ENCODE measurements at regions not wholly inside any gene's neighbourhood (a gene's known extent, or its start where the extent isn't known, plus 50 kb on each side); places are given as distances from the start of the nearest gene placed in this dataset.

DNA sequence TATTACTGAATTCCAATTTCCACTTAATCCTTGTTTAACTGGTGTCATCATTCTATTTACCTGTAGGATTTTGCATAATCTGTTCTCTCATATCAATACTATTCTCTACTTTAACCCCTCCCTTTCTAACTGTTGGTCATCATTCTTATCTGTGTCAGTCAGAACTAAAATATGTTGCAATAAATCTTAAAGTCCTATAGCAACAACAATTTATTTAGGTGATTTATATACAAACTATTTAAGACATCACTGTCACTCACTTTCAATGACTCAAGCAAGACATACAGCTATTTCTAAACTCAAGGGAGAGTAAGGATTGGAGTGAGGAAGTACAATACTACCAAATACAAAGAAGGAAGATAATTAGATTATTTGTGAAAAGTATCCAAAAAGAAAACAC, 740.4 kb downstream of the DSC3 start:
- H3K36me3 Mint-ChIP-seq, result no peaks in the 10 kb centered on the region
- no peaks in the 10 kb centered on the region for H3K4me1 ChIP-seq (ENCODE audit: insufficient read depth, low read length)
- no peak overlapping the region for H3K4me3 Mint-ChIP-seq
- no peak overlapping the region for H3K27ac ChIP-seq (ENCODE audit: low read depth, low read length)
- peaks cover 0 to 15% (median 7%) of the 10 kb centered on the region in 5 donors for H3K9me3 Mint-ChIP-seq
- H3K9me3 ChIP-seq (ENCODE audit: low read length), result no peaks in the 10 kb centered on the region
- no peaks in the 10 kb centered on the region for H3K36me3 ChIP-seq (ENCODE audit: insufficient read depth, low read length)
- POLR2A ChIA-PET, result no interaction called here
- H3K27me3 Mint-ChIP-seq, result no peaks in the 10 kb centered on the region
- H3K4me1 Mint-ChIP-seq, result no peaks in the 10 kb centered on the region
- no peak for DNase-seq
- no peaks in the 10 kb centered on the region for H3K27me3 ChIP-seq (ENCODE audit: insufficient read depth, low read length, poor library complexity, severe bottlenecking)
- H3K27ac Mint-ChIP-seq, result no peak overlapping the region
- CTCF ChIA-PET, result no interaction called here
- no peak overlapping the region for H3K4me3 ChIP-seq (ENCODE audit: low read length)

DNA sequence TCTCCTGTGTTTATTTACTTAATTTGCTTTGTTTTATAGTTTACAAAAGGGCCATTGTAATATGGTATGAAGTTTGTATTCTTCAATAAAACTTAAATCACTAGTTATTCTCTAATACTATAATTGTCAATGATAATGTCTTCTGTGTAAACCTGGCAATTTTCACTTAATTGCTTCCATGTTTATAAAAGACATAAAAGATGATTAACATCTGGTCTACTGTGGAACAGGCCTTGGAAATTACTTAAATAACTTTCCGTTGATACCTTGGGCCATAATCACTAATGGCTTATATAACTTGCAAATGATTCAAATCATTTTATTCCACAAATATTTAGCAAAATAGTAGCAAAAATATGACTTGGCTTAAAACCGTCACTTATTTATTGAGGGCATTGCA, 743.8 kb downstream of the DSC3 start:
- H3K4me3 Mint-ChIP-seq, result no peak overlapping the region
- H3K4me1 Mint-ChIP-seq, result no peaks in the 10 kb centered on the region
- H3K27ac Mint-ChIP-seq, result no peak overlapping the region
- peaks cover 2 to 19% (median 7%) of the 10 kb centered on the region in 5 donors for H3K9me3 Mint-ChIP-seq
- H3K4me1 ChIP-seq (ENCODE audit: insufficient read depth, low read length), result no peaks in the 10 kb centered on the region
- DNase-seq, result no peak
- no peaks in the 10 kb centered on the region for H3K36me3 ChIP-seq (ENCODE audit: insufficient read depth, low read length)
- H3K27me3 ChIP-seq (ENCODE audit: insufficient read depth, low read length, poor library complexity, severe bottlenecking), result no peaks in the 10 kb centered on the region
- H3K4me3 ChIP-seq (ENCODE audit: low read length), result no peak overlapping the region
- no peaks in the 10 kb centered on the region for H3K36me3 Mint-ChIP-seq
- no peaks in the 10 kb centered on the region for H3K9me3 ChIP-seq (ENCODE audit: low read length)
- POLR2A ChIA-PET, result no interaction called here
- no peak overlapping the region for H3K27ac ChIP-seq (ENCODE audit: low read depth, low read length)
- H3K27me3 Mint-ChIP-seq, result no peaks in the 10 kb centered on the region
- CTCF ChIA-PET, result no interaction called here

DNA sequence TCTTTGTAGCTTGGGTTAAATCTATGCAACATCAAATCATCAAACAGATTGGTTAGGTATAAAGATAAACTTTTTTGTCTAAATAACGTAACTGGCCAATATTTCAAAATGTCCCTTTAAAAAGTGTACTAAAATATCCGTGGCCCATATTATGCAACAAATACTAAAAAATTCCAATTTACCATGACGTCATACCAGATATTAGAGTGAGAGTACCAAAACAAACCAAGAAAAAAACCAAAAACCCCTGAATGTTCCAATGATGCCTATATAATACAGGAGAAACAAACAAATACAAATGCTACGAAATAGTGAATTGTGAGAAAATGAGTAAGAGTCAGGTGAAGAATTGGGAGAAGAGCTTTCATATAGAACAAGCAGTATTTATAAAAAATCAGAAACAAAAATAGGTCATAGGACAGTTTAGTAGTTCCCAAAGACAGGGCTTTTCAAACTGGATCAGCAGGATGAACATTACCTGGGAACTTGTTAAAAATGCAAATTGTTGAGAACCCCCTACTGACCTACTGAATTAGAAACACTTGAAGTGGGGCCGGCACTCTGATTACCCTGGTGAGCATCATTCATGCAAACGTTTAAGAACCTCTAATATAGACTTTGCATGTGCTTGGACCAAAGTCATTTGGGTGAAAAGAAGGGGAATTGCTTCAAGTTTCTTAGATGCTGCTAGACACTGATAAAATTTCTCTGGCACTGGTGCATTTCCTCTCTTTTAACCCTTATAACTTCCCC, 753.7 kb downstream of the DSC3 start:
- POLR2A ChIA-PET, result no interaction called here
- Histone ChIP-seq H3K4me3 (ENCODE audit: low read length) (no peak overlapping the region), H3K27me3 (ENCODE audit: insufficient read depth, low read length, poor library complexity, severe bottlenecking) (no peaks in the 10 kb centered on the region), H3K27ac (ENCODE audit: low read depth, low read length) (no peak overlapping the region), H3K9me3 (ENCODE audit: low read length) (no peaks in the 10 kb centered on the region), H3K4me1 (ENCODE audit: insufficient read depth, low read length) (no peaks in the 10 kb centered on the region), H3K36me3 (ENCODE audit: insufficient read depth, low read length) (no peaks in the 10 kb centered on the region)
- Mint-ChIP-seq H3K27me3 (no peaks in the 10 kb centered on the region), H3K4me3 (no peak overlapping the region), H3K36me3 (no peaks in the 10 kb centered on the region), H3K4me1 (no peaks in the 10 kb centered on the region), H3K9me3 (peaks cover 3 to 25% (median 7%) of the 10 kb centered on the region in 5 donors), H3K27ac (no peak overlapping the region)
- CTCF ChIA-PET, result interaction anchor here (0.6 kb wide), 1 partner anchor 74 kb away, joined by 3 read pairs; no protein-coding TSS in a partner anchor
- no peak for DNase-seq

- Mint-ChIP-seq H3K36me3 (no peaks in the 10 kb centered on the region), H3K27me3 (peaks cover 0 to 1% of the 10 kb centered on the region in 2 donors), H3K9me3 (peaks cover 0 to 26% (median 5%) of the 10 kb centered on the region in 5 donors), H3K4me1 (no peaks in the 10 kb centered on the region), H3K27ac (no peak overlapping the region), H3K4me3 (no peak overlapping the region)
- no peaks in the 10 kb centered on the region for H3K36me3 ChIP-seq (ENCODE audit: insufficient read depth, low read length)
- DNase-seq, result no peak
- no peak overlapping the region for H3K4me3 ChIP-seq (ENCODE audit: low read length)
- ChIA-PET POLR2A (no interaction called here), CTCF (no interaction called here)
- H3K27me3 ChIP-seq (ENCODE audit: insufficient read depth, low read length, poor library complexity, severe bottlenecking), result no peaks in the 10 kb centered on the region
- no peaks in the 10 kb centered on the region for H3K9me3 ChIP-seq (ENCODE audit: low read length)
- H3K4me1 ChIP-seq (ENCODE audit: insufficient read depth, low read length), result no peaks in the 10 kb centered on the region
- no peak overlapping the region for H3K27ac ChIP-seq (ENCODE audit: low read depth, low read length)
Measured at GRCh38 chr18:30280861-30281470, 761.6 kb downstream of the DSC3 start.

DNA sequence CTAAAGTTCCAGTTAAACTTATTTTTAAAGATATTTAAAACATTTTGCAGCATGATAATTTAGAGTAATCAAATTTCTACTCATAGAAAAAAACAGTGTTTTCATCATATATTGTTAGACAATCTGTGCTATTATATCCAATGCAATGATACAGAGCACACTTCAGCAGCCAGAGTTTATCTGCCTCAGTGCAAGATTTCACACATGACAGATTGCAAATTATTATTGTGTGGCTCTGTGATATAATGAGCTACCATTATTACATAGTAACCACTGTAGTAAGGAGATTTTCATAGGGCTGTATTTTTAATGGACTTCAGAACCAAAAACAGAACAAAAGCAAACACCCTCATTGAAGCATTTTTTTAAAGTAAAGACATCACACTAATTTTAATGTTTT, 762.4 kb downstream of the DSC3 start:
- no peaks in the 10 kb centered on the region for H3K36me3 ChIP-seq (ENCODE audit: insufficient read depth, low read length)
- peaks cover 0 to 1% of the 10 kb centered on the region in 2 donors for H3K27me3 Mint-ChIP-seq
- no peaks in the 10 kb centered on the region for H3K36me3 Mint-ChIP-seq
- no peaks in the 10 kb centered on the region for H3K9me3 ChIP-seq (ENCODE audit: low read length)
- no peaks in the 10 kb centered on the region for H3K4me1 ChIP-seq (ENCODE audit: insufficient read depth, low read length)
- ChIA-PET POLR2A (no interaction called here), CTCF (no interaction called here)
- H3K9me3 Mint-ChIP-seq, result peaks cover 0 to 26% (median 5%) of the 10 kb centered on the region in 5 donors
- H3K27ac ChIP-seq (ENCODE audit: low read depth, low read length), result no peak overlapping the region
- no peak overlapping the region for H3K4me3 Mint-ChIP-seq
- no peak for DNase-seq
- H3K4me3 ChIP-seq (ENCODE audit: low read length), result no peak overlapping the region
- no peak overlapping the region for H3K27ac Mint-ChIP-seq
- H3K27me3 ChIP-seq (ENCODE audit: insufficient read depth, low read length, poor library complexity, severe bottlenecking), result no peaks in the 10 kb centered on the region
- H3K4me1 Mint-ChIP-seq, result no peaks in the 10 kb centered on the region

DNA sequence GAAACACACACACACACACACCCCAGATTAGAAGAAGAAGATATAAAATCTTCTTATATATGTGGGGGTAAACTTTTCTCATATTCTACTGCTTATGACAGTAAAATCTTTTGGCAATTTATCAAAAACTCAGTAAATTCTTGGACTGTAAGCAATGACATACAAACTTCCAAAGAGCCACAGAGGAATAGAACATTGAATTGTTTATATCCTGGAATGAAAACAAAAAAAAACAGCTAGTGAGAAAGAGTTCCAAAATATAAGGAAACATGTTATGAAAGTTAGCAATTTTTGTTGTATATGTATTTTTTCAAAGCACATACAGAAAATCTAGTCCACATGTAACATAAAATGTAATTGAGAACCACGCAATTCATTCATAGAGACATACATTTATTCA, 764.9 kb downstream of the DSC3 start:
- Histone ChIP-seq H3K4me1 (ENCODE audit: insufficient read depth, low read length) (no peaks in the 10 kb centered on the region), H3K36me3 (ENCODE audit: insufficient read depth, low read length) (no peaks in the 10 kb centered on the region)
- H3K9me3 Mint-ChIP-seq, result peaks cover 4 to 25% (median 9%) of the 10 kb centered on the region in 5 donors

GRCh38 chr18:30271716-30272115, 770.8 kb downstream of the DSC3 start:
- H3K4me3 Mint-ChIP-seq, result no peak overlapping the region
- H3K27me3 Mint-ChIP-seq, result no peaks in the 10 kb centered on the region
- Histone ChIP-seq H3K27ac (ENCODE audit: low read depth, low read length) (no peak overlapping the region), H3K36me3 (ENCODE audit: insufficient read depth, low read length) (no peaks in the 10 kb centered on the region), H3K4me3 (ENCODE audit: low read length) (no peak overlapping the region), H3K4me1 (ENCODE audit: insufficient read depth, low read length) (no peaks in the 10 kb centered on the region), H3K27me3 (ENCODE audit: insufficient read depth, low read length, poor library complexity, severe bottlenecking) (no peaks in the 10 kb centered on the region), H3K9me3 (ENCODE audit: low read length) (no peaks in the 10 kb centered on the region)
- CTCF ChIA-PET, result no interaction called here
- H3K36me3 Mint-ChIP-seq, result no peaks in the 10 kb centered on the region
- no peaks in the 10 kb centered on the region for H3K4me1 Mint-ChIP-seq
- H3K9me3 Mint-ChIP-seq, result peaks cover 0 to 19% (median 8%) of the 10 kb centered on the region in 5 donors
- POLR2A ChIA-PET, result no interaction called here
- no peak for DNase-seq
- no peak overlapping the region for H3K27ac Mint-ChIP-seq

More for the DNA sequence above, 764.9 kb downstream of the DSC3 start:
- Mint-ChIP-seq H3K36me3 (no peaks in the 10 kb centered on the region), H3K27ac (no peak overlapping the region), H3K27me3 (peaks cover 0 to 1% of the 10 kb centered on the region in 2 donors), H3K4me3 (no peak overlapping the region), H3K4me1 (no peaks in the 10 kb centered on the region)
- Histone ChIP-seq H3K27ac (ENCODE audit: low read depth, low read length) (no peak overlapping the region), H3K27me3 (ENCODE audit: insufficient read depth, low read length, poor library complexity, severe bottlenecking) (no peaks in the 10 kb centered on the region), H3K4me3 (ENCODE audit: low read length) (no peak overlapping the region), H3K9me3 (ENCODE audit: low read length) (no peaks in the 10 kb centered on the region)
- no peak for DNase-seq
- POLR2A ChIA-PET, result no interaction called here
- CTCF ChIA-PET, result no interaction called here

- CTCF ChIA-PET, result no interaction called here
- no peaks in the 10 kb centered on the region for H3K36me3 ChIP-seq (ENCODE audit: insufficient read depth, low read length)
- H3K27ac Mint-ChIP-seq, result no peak overlapping the region
- POLR2A ChIA-PET, result no interaction called here
- no peaks in the 10 kb centered on the region for H3K4me1 ChIP-seq (ENCODE audit: insufficient read depth, low read length)
- peaks cover 2 to 30% (median 4%) of the 10 kb centered on the region in 5 donors for H3K9me3 Mint-ChIP-seq
- no peak overlapping the region for H3K27ac ChIP-seq (ENCODE audit: low read depth, low read length)
- H3K27me3 ChIP-seq (ENCODE audit: insufficient read depth, low read length, poor library complexity, severe bottlenecking), result no peaks in the 10 kb centered on the region
- no peaks in the 10 kb centered on the region for H3K36me3 Mint-ChIP-seq
- H3K27me3 Mint-ChIP-seq, result no peaks in the 10 kb centered on the region
- DNase-seq, result no peak
- H3K4me3 ChIP-seq (ENCODE audit: low read length), result no peak overlapping the region
- no peaks in the 10 kb centered on the region for H3K9me3 ChIP-seq (ENCODE audit: low read length)
- no peaks in the 10 kb centered on the region for H3K4me1 Mint-ChIP-seq
- no peak overlapping the region for H3K4me3 Mint-ChIP-seq
Measured at GRCh38 chr18:30265190-30265589, 777.4 kb downstream of the DSC3 start.

Data from CD8-positive, alpha-beta memory T cell (primary cell).